ENCODE measurements at regions not wholly inside any gene's neighbourhood (a gene's known extent, or its start where the extent isn't known, plus 50 kb on each side); places are given as distances from the start of the nearest gene placed in this dataset.

- no peaks in the 10 kb centered on the region for H3K27me3 ChIP-seq (ENCODE audit: control insufficient read depth in 2 of 2, insufficient read depth in 2 of 2, low read length in 2 of 2)
These were observed 71.5 kb downstream of the SOX4 start for GRCh38 chr6:21665110-21665391.

More at GRCh38 chr6:21665110-21665391, 71.5 kb downstream of the SOX4 start:
- dilution Hi-C loops (cut with MboI; ENCODE audit: extremely low pct_ligation_motif_present, low sequenced_read_pairs) (no loop called here), intact Hi-C loops (cut with micrococcal nuclease) (loop anchor here (1.0 to 10.0 kb wide), 5 partner anchors 68 to 1217 kb away; no protein-coding TSS in a partner anchor)
- H3K4me2 ChIP-seq (ENCODE audit: insufficient read depth, low read length), result peak overlapping the region; percentile 90
- BruUV-seq (replicated peaks), result no TSS peak
- H3K9ac ChIP-seq (replicated peaks; ENCODE audit: extremely low read depth, insufficient read depth, low read length), result peak overlapping the region; percentile 64
- H3K9me1 ChIP-seq (replicated peaks; ENCODE audit: control insufficient read depth, extremely low read depth, insufficient read depth, low read length), result no peaks in the 10 kb centered on the region
- TF ChIP-seq, protein P1, sequence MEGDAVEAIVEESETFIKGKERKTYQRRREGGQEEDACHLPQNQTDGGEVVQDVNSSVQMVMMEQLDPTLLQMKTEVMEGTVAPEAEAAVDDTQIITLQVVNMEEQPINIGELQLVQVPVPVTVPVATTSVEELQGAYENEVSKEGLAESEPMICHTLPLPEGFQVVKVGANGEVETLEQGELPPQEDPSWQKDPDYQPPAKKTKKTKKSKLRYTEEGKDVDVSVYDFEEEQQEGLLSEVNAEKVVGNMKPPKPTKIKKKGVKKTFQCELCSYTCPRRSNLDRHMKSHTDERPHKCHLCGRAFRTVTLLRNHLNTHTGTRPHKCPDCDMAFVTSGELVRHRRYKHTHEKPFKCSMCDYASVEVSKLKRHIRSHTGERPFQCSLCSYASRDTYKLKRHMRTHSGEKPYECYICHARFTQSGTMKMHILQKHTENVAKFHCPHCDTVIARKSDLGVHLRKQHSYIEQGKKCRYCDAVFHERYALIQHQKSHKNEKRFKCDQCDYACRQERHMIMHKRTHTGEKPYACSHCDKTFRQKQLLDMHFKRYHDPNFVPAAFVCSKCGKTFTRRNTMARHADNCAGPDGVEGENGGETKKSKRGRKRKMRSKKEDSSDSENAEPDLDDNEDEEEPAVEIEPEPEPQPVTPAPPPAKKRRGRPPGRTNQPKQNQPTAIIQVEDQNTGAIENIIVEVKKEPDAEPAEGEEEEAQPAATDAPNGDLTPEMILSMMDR (IDR thresholded peaks at IDR 0.05; ENCODE audit: extremely low read depth in 1 of 2, insufficient read depth in 1 of 2, low read depth in 1 of 2, low read length in 2 of 2), result no peak
- no peak for TF ChIP-seq JUN (IDR thresholded peaks at IDR 0.05; ENCODE audit: borderline replicate concordance, insufficient read depth, insufficient read length, low read depth)
- TF ChIP-seq EZH2 (IDR thresholded peaks at IDR 0.05; ENCODE audit: borderline replicate concordance, low read depth, low read length, severe bottlenecking), result no peak
- no peak for TF ChIP-seq POLR2AphosphoS5 (IDR thresholded peaks at IDR 0.05; ENCODE audit: insufficient read depth, low read depth, low read length)
- TF ChIP-seq POLR2A (IDR thresholded peaks at IDR 0.05; ENCODE audit: low read depth, low read length), result no peak
- no peak for TF ChIP-seq MYC (IDR thresholded peaks at IDR 0.05; ENCODE audit: low read depth, low read length)
- TF ChIP-seq, protein P2, sequence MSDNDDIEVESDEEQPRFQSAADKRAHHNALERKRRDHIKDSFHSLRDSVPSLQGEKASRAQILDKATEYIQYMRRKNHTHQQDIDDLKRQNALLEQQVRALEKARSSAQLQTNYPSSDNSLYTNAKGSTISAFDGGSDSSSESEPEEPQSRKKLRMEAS (IDR thresholded peaks at IDR 0.05; ENCODE audit: insufficient read depth, insufficient read length), result no peak
- no peak for TF ChIP-seq FOS (IDR thresholded peaks at IDR 0.05; ENCODE audit: borderline replicate concordance, insufficient read depth, low read length)
- TF ChIP-seq GATA2 (IDR thresholded peaks at IDR 0.05; ENCODE audit: insufficient read depth, insufficient read length, low read depth, low read length), result no peak
- no peaks in the 10 kb centered on the region for H4K20me1 ChIP-seq (replicated peaks; ENCODE audit: control insufficient read depth, extremely low read depth, insufficient read depth, low read length)
- peaks cover 24% of the 10 kb centered on the region for H3K4me1 ChIP-seq (ENCODE audit: control insufficient read depth, extremely low read depth, insufficient read depth, low read length)
- peak overlapping the region; percentile 47 to 59 (median 55) for H3K4me3 ChIP-seq (replicated peaks in 1 of 3; ENCODE audit: insufficient read depth in 1 of 3, low read depth in 1 of 3, low read length in 3 of 3)
- peaks cover 17% of the 10 kb centered on the region for H3K79me2 ChIP-seq (ENCODE audit: control insufficient read depth, insufficient read depth, low read length)
- ChIA-PET CTCF (interaction anchor here (0.6 to 1.4 kb wide), 6 partner anchors 14 to 1101 kb away, joined by 3 to 6 read pairs (median 4); partner anchors contain the start of gene SOX4), POLR2A (interaction anchor here (2.1 kb wide), 1 partner anchor 71 kb away, joined by 11 read pairs; the partner anchor contains the start of gene SOX4)
- H3K9me3 ChIP-seq (replicated peaks; ENCODE audit: control insufficient read depth, insufficient read depth, low read length), result no peaks in the 10 kb centered on the region
- H3K27ac ChIP-seq (ENCODE audit: insufficient read depth, low read depth, low read length), result no peak overlapping the region
- no peaks in the 10 kb centered on the region for H3K36me3 ChIP-seq (ENCODE audit: control insufficient read depth in 2 of 2, extremely low read depth in 1 of 2, insufficient read depth in 2 of 2, low read length in 2 of 2)
- H2AFZ ChIP-seq (ENCODE audit: low read depth, low read length), result peak overlapping the region; percentile 74
- FAIRE-seq (no peak), DNase-seq (ENCODE audit: low read depth, low spot score) (peak; percentile 36)

Measured in endothelial cell of umbilical vein (primary cell).